Panc1 (cell line): ENCODE measurements at regions not wholly inside any gene's neighbourhood (a gene's known extent, or its start where the extent isn't known, plus 50 kb on each side); places are given as distances from the start of the nearest gene placed in this dataset.

Source experiments
- ATAC-seq: fragments of 200-7000 bp; cut with Tn5 transposase; 2 replicates; pipeline ENCODE4 v1.9.1; 2020; ENCODE audit warnings: mild to moderate bottlenecking, moderate library complexity
- BruUV-seq: library from RNA; stranded (reverse); fragments of 400-500 nt; replicated peaks from 2 replicates; lab custom pipeline; 2021; lab: Mats Ljungman, UMichigan
- CTCF ChIA-PET: fragments of 300-600 bp; sonication (Branson Sonifier 250); formaldehyde crosslinking; loops from one replicate; lab custom pipeline; 2022; ENCODE audit warnings: antibody characterized with exemption; lab: Charles Lee
- POLR2A ChIA-PET: fragments of 300-600 bp; sonication (Branson Sonifier 250); formaldehyde crosslinking; loops from one replicate; lab custom pipeline; 2022; ENCODE audit warnings: antibody characterized with exemption; lab: Charles Lee
- DNase-seq: peaks from one replicate; pipeline ENCODE4 v3.0.0-alpha.2; 2010; ENCODE audit warnings: low read depth, low spot score
- H3K27ac ChIP-seq: 2 replicates; pipeline ENCODE4 v1.5.1; 2011; ENCODE audit warnings: mild to moderate bottlenecking, low read length, inconsistent platforms
- H3K27me3 ChIP-seq: fragments of 200-500 bp; sonication (Bioruptor generic); 2 replicates; pipeline ENCODE4 v1.6.0; 2014; ENCODE audit warnings: low read length, inconsistent platforms; ENCODE audit not compliant: control insufficient read depth, insufficient read depth
- H3K36me3 ChIP-seq: fragments of 200-500 bp; sonication (Bioruptor generic); 2 replicates; pipeline ENCODE4 v1.5.1; 2014; ENCODE audit warnings: inconsistent platforms, mild to moderate bottlenecking, low read length, moderate library complexity; ENCODE audit not compliant: control insufficient read depth, insufficient read depth
- H3K4me1 ChIP-seq: 2 replicates; pipeline ENCODE4 v1.5.1; 2011; ENCODE audit warnings: inconsistent platforms, mild to moderate bottlenecking, low read length, moderate library complexity; ENCODE audit not compliant: control insufficient read depth, insufficient read depth
- H3K4me3 ChIP-seq, 2 experiments: 2 replicates each; pipeline ENCODE4 v1.5.1; 2011 to 2012; ENCODE audit warnings: low read depth in 2 of 2, low read length in 2 of 2, mild to moderate bottlenecking in 2 of 2, inconsistent platforms in 1 of 2, moderate library complexity in 1 of 2
- H3K9me3 ChIP-seq: fragments of 200-500 bp; sonication (Bioruptor generic); 2 replicates; pipeline ENCODE4 v1.5.1; 2014; ENCODE audit warnings: low read depth, mild to moderate bottlenecking, inconsistent platforms, low read length, moderate library complexity; ENCODE audit not compliant: control insufficient read depth, insufficient read depth
- POLR2AphosphoS5 ChIP-seq: IDR thresholded peaks from 2 replicates; pipeline ENCODE4 v1.6.1; 2012; ENCODE audit warnings: mild to moderate bottlenecking, low read depth, low read length, moderate library complexity
- SIN3A ChIP-seq: IDR thresholded peaks from 2 replicates; pipeline ENCODE4 v1.6.1; 2012; ENCODE audit warnings: low read depth, mild to moderate bottlenecking, low read length, moderate library complexity, borderline replicate concordance; ENCODE audit not compliant: insufficient read depth
- TCF7L2 ChIP-seq: IDR thresholded peaks from 2 replicates; pipeline ENCODE4 v1.6.1; 2011; ENCODE audit warnings: mild to moderate bottlenecking, low read depth, low read length, inconsistent platforms
- in situ Hi-C: cut with HindIII; loops from 2 replicates; pipeline ENCODE4 v1.10.0; 2016; ENCODE audit warnings: low sequenced_read_pairs, low pct_unique_long_range_greater_than_20kb
- intact Hi-C: fragments of 100-400 bp; cut with micrococcal nuclease; formaldehyde crosslinking; loops from one replicate; pipeline ENCODE4 v1.10.0; 2022; ENCODE audit not compliant: unreplicated experiment
- TF ChIP-seq, protein P1 (sequence below): fragments of 450-650 bp; IDR thresholded peaks from 2 replicates; pipeline ENCODE4 v1.5.1; 2017; ENCODE audit warnings: mild to moderate bottlenecking
- TF ChIP-seq, protein P2 (sequence below), 2 experiments: IDR thresholded peaks; 2 replicates each; pipeline ENCODE4 v1.6.1; 2011 to 2012; ENCODE audit warnings: low read depth in 2 of 2, control low read depth in 1 of 2, low read length in 1 of 2, mild to moderate bottlenecking in 1 of 2, moderate library complexity in 1 of 2; ENCODE audit not compliant: insufficient read depth in 1 of 2

DNA sequence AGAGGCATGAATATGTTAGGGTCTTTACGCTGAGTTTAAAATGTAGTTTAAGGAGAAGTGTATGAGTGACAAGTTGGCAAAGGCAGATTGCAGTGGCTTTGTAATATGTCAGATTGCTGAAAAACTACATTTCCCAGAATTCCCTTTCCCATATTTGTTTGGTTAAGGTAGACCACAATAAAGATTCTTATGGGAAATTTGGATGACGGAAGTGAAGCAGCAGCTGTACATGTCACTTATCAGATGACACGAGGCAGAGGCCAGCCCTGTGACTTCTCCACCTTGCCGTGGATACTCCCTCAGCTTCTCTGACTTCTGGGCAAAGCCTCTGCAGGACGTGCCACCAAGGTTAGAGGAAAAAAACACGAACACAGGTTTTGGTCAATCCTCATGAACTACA, 229.7 kb upstream of the DKK2 start:
- H3K4me1 ChIP-seq = no peaks in the 10 kb centered on the region
- in situ Hi-C loops (no loop called here), intact Hi-C loops (no loop called here)
- no peak overlapping the region for H3K4me3 ChIP-seq
- no peaks in the 10 kb centered on the region for H3K27me3 ChIP-seq
- H3K36me3 ChIP-seq = no peaks in the 10 kb centered on the region
- ChIA-PET POLR2A (no interaction called here), CTCF (no interaction called here)
- DNase-seq (no peak), ATAC-seq (no peak)
- H3K27ac ChIP-seq = no peak overlapping the region
- no peak for TF ChIP-seq POLR2AphosphoS5
- TF ChIP-seq SIN3A = no peak
- TF ChIP-seq TCF7L2 = no peak
- TF ChIP-seq, protein P1, sequence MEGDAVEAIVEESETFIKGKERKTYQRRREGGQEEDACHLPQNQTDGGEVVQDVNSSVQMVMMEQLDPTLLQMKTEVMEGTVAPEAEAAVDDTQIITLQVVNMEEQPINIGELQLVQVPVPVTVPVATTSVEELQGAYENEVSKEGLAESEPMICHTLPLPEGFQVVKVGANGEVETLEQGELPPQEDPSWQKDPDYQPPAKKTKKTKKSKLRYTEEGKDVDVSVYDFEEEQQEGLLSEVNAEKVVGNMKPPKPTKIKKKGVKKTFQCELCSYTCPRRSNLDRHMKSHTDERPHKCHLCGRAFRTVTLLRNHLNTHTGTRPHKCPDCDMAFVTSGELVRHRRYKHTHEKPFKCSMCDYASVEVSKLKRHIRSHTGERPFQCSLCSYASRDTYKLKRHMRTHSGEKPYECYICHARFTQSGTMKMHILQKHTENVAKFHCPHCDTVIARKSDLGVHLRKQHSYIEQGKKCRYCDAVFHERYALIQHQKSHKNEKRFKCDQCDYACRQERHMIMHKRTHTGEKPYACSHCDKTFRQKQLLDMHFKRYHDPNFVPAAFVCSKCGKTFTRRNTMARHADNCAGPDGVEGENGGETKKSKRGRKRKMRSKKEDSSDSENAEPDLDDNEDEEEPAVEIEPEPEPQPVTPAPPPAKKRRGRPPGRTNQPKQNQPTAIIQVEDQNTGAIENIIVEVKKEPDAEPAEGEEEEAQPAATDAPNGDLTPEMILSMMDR = no peak
- TF ChIP-seq, protein P2, sequence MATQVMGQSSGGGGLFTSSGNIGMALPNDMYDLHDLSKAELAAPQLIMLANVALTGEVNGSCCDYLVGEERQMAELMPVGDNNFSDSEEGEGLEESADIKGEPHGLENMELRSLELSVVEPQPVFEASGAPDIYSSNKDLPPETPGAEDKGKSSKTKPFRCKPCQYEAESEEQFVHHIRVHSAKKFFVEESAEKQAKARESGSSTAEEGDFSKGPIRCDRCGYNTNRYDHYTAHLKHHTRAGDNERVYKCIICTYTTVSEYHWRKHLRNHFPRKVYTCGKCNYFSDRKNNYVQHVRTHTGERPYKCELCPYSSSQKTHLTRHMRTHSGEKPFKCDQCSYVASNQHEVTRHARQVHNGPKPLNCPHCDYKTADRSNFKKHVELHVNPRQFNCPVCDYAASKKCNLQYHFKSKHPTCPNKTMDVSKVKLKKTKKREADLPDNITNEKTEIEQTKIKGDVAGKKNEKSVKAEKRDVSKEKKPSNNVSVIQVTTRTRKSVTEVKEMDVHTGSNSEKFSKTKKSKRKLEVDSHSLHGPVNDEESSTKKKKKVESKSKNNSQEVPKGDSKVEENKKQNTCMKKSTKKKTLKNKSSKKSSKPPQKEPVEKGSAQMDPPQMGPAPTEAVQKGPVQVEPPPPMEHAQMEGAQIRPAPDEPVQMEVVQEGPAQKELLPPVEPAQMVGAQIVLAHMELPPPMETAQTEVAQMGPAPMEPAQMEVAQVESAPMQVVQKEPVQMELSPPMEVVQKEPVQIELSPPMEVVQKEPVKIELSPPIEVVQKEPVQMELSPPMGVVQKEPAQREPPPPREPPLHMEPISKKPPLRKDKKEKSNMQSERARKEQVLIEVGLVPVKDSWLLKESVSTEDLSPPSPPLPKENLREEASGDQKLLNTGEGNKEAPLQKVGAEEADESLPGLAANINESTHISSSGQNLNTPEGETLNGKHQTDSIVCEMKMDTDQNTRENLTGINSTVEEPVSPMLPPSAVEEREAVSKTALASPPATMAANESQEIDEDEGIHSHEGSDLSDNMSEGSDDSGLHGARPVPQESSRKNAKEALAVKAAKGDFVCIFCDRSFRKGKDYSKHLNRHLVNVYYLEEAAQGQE (IDR thresholded peaks at IDR 0.05; ENCODE audit: insufficient read depth in 1 of 2, low read depth in 2 of 2, low read length in 1 of 2) = no peak
- no TSS peak for BruUV-seq
- no peaks in the 10 kb centered on the region for H3K9me3 ChIP-seq

DNA sequence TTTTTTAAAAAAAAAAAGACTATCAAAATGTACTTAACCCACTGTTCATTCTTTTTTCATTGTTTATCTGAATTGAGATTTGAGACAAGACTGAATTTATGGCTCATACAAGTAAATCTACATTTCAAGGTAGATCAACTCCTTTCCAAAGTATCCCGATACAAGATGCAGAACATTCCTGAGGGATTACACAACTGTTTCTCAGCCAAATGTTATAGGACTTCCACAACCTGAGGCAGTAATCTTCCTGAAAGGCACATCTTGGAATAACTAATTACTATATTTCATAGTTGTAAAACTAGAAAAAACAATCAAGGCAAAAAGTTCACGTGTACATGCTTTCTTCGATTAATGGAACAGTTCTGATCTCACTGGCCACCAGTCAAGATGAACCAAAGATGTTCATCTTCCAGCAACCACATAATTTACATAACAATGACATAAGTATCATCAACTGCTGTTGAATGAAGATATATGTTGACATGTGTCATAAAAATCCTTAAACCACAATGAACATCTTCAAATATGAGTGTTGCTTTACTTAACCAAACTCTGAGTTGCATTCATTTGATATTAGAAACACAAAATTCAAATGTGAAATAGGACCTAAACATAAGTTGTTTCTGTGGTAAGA, 225.2 kb upstream of the DKK2 start:
- in situ Hi-C loops (no loop called here), intact Hi-C loops (no loop called here)
- ATAC-seq (no peak), DNase-seq (no peak)
- no peaks in the 10 kb centered on the region for H3K36me3 ChIP-seq
- no peak overlapping the region for H3K27ac ChIP-seq
- H3K9me3 ChIP-seq = no peaks in the 10 kb centered on the region
- H3K27me3 ChIP-seq = no peaks in the 10 kb centered on the region
- ChIA-PET POLR2A (no interaction called here), CTCF (no interaction called here)
- H3K4me1 ChIP-seq = no peaks in the 10 kb centered on the region
- no TSS peak for BruUV-seq
- TF ChIP-seq, protein P1 = no peak
- no peak for TF ChIP-seq TCF7L2
- TF ChIP-seq POLR2AphosphoS5 = no peak
- TF ChIP-seq, protein P2 (IDR thresholded peaks at IDR 0.05; ENCODE audit: insufficient read depth in 1 of 2, low read depth in 2 of 2, low read length in 1 of 2) = no peak
- TF ChIP-seq SIN3A = no peak
- no peak overlapping the region for H3K4me3 ChIP-seq
